GM23338 (cell line): ENCODE measurements at regions not wholly inside any gene's neighbourhood (a gene's known extent, or its start where the extent isn't known, plus 50 kb on each side); places are given as distances from the start of the nearest gene placed in this dataset.

Experiments used
- ATAC-seq: fragments of 200-7000 bp; cut with Tn5 transposase; 3 replicates; pipeline ENCODE4 v1.9.1; 2020
- DNase-seq: peaks from one replicate; pipeline ENCODE4 v3.0.0-alpha.2; 2015; ENCODE audit warnings: low spot score
- H2AFZ ChIP-seq: fragments of 200-600 bp; sonication (generic); 2 replicates; pipeline ENCODE4 v1.8.0; 2016; ENCODE audit warnings: antibody characterized with exemption, mild to moderate bottlenecking, moderate library complexity
- H3F3A ChIP-seq: fragments of 200-600 bp; sonication (generic); replicated peaks from 2 replicates; pipeline ENCODE4 v1.8.0; 2017; ENCODE audit warnings: antibody characterized with exemption, mixed run types, low read depth
- H3K27ac ChIP-seq: fragments of 200-600 bp; sonication (generic); 2 replicates; pipeline ENCODE4 v1.6.1; 2016; ENCODE audit warnings: low read depth
- H3K27me3 ChIP-seq: fragments of 200-600 bp; sonication (generic); 2 replicates; pipeline ENCODE4 v1.8.0; 2016; ENCODE audit warnings: mild to moderate bottlenecking, mixed run types, moderate library complexity; ENCODE audit not compliant: insufficient read depth
- H3K36me3 ChIP-seq: fragments of 200-600 bp; sonication (generic); 2 replicates; pipeline ENCODE4 v1.8.0; 2016; ENCODE audit warnings: mild to moderate bottlenecking; ENCODE audit not compliant: insufficient read depth
- H3K4me1 ChIP-seq: fragments of 200-600 bp; sonication (generic); 2 replicates; pipeline ENCODE4 v1.8.0; 2016; ENCODE audit warnings: mild to moderate bottlenecking, moderate library complexity; ENCODE audit not compliant: insufficient read depth
- H3K4me2 ChIP-seq: fragments of 200-600 bp; sonication (generic); 2 replicates; pipeline ENCODE4 v1.7.1; 2017; ENCODE audit warnings: mixed run types
- H3K4me3 ChIP-seq: fragments of 200-600 bp; sonication (generic); 2 replicates; pipeline ENCODE4 v1.6.1; 2016; ENCODE audit warnings: mixed run types
- H3K79me2 ChIP-seq: fragments of 200-600 bp; sonication (generic); replicated peaks from 2 replicates; pipeline ENCODE4 v1.8.0; 2017; ENCODE audit warnings: mild to moderate bottlenecking; ENCODE audit not compliant: insufficient read depth
- H3K9me2 ChIP-seq: fragments of 200-600 bp; sonication (generic); 2 replicates; pipeline ENCODE4 v1.8.0; 2017; ENCODE audit not compliant: insufficient read depth
- H4K20me1 ChIP-seq: fragments of 200-600 bp; sonication (generic); replicated peaks from 2 replicates; pipeline ENCODE4 v1.8.0; 2017; ENCODE audit warnings: mild to moderate bottlenecking; ENCODE audit not compliant: insufficient read depth
- H3K27ac Mint-ChIP-seq: 2 replicates; pipeline ENCODE4 v1.8.0; 2020; ENCODE audit warnings: inconsistent platforms, mild to moderate bottlenecking, moderate library complexity, mixed read lengths
- H3K27me3 Mint-ChIP-seq: 3 replicates; pipeline ENCODE4 v1.8.0; 2022; ENCODE audit warnings: low read depth, mild to moderate bottlenecking, moderate library complexity, mixed read lengths, inconsistent platforms; ENCODE audit not compliant: insufficient read depth, poor library complexity
- H3K36me3 Mint-ChIP-seq: 3 replicates; pipeline ENCODE4 v1.8.0; 2021; ENCODE audit warnings: low read depth, mild to moderate bottlenecking, inconsistent platforms, moderate library complexity, mixed read lengths
- H3K4me1 Mint-ChIP-seq: 3 replicates; pipeline ENCODE4 v1.8.0; 2020; ENCODE audit warnings: mild to moderate bottlenecking, inconsistent platforms, mixed read lengths
- H3K4me3 Mint-ChIP-seq: 3 replicates; pipeline ENCODE4 v1.8.0; 2021; ENCODE audit warnings: moderate library complexity, mild to moderate bottlenecking, inconsistent platforms, mixed read lengths
- H3K9me3 Mint-ChIP-seq: 3 replicates; pipeline ENCODE4 v1.8.0; 2020; ENCODE audit warnings: moderate library complexity, mild to moderate bottlenecking, inconsistent platforms, mixed read lengths
- CREB1 ChIP-seq: fragments of 250-450 bp; sonication (Bioruptor Pico); IDR thresholded peaks from 2 replicates; pipeline ENCODE4 v1.5.0; 2020; ENCODE audit warnings: low read depth, mild to moderate bottlenecking, moderate library complexity
- CTCF ChIP-seq, 2 experiments: fragments of 200-600 bp in 1 of 2; sonication (generic) in 1 of 2; conservative IDR thresholded peaks; 2 replicates each; pipeline versions ENCODE4 v1.5.1 to v1.6.1; 2016 to 2017; ENCODE audit warnings: antibody characterized with exemption in 2 of 2, low read depth in 2 of 2, mild to moderate bottlenecking in 2 of 2, moderate library complexity in 1 of 2
- EZH2 ChIP-seq: fragments of 200-600 bp; sonication (generic); IDR thresholded peaks from one replicate; pipeline ENCODE4 v1.8.0; 2017; ENCODE audit warnings: antibody characterized with exemption, mild to moderate bottlenecking, low read depth; ENCODE audit not compliant: unreplicated experiment
- EZH2phosphoT487 ChIP-seq: fragments of 200-600 bp; sonication (generic); IDR thresholded peaks from one replicate; pipeline ENCODE4 v1.8.1; 2018; ENCODE audit warnings: antibody characterized with exemption; ENCODE audit not compliant: unreplicated experiment
- JUNB ChIP-seq: IDR thresholded peaks from one replicate; pipeline ENCODE4 v1.6.1; 2016; ENCODE audit warnings: antibody characterized with exemption; ENCODE audit not compliant: unreplicated experiment
- NANOG ChIP-seq: IDR thresholded peaks from 2 replicates; pipeline ENCODE4 v1.6.1; 2016; ENCODE audit warnings: antibody characterized with exemption, borderline replicate concordance
- POLR2AphosphoS5 ChIP-seq: IDR thresholded peaks from 2 replicates; pipeline ENCODE4 v1.6.1; 2016; ENCODE audit warnings: antibody characterized with exemption, low read depth
- STAT1 ChIP-seq: IDR thresholded peaks from one replicate; pipeline ENCODE4 v1.6.1; 2016; ENCODE audit warnings: antibody characterized with exemption; ENCODE audit not compliant: unreplicated experiment
- ZNF114 ChIP-seq: fragments of 250-450 bp; sonication (Bioruptor Pico); IDR thresholded peaks from 2 replicates; pipeline ENCODE4 v1.5.0; 2020; ENCODE audit warnings: mild to moderate bottlenecking, moderate library complexity
- ZNF331 ChIP-seq: fragments of 250-450 bp; sonication (Bioruptor Pico); IDR thresholded peaks from 2 replicates; pipeline ENCODE4 v1.5.0; 2020; ENCODE audit warnings: low read depth, mild to moderate bottlenecking, moderate library complexity
- ZNF462 ChIP-seq: fragments of 250-450 bp; sonication (Bioruptor Pico); IDR thresholded peaks from 2 replicates; pipeline ENCODE4 v1.5.0; 2020; ENCODE audit warnings: mild to moderate bottlenecking, moderate library complexity
- TF ChIP-seq, protein P1 (sequence below): IDR thresholded peaks from 2 replicates; pipeline ENCODE4 v1.6.1; 2016; ENCODE audit warnings: antibody characterized with exemption
- TF ChIP-seq, protein P2 (sequence below): IDR thresholded peaks from one replicate; pipeline ENCODE4 v1.6.1; 2018; ENCODE audit warnings: antibody characterized with exemption; ENCODE audit not compliant: unreplicated experiment

- Mint-ChIP-seq H3K4me1 (no peaks in the 10 kb centered on the region), H3K36me3 (peaks cover 24% of the 10 kb centered on the region), H3K4me3 (no peak overlapping the region), H3K27me3 (peaks cover 3% of the 10 kb centered on the region), H3K27ac (no peak overlapping the region), H3K9me3 (peaks cover 28% of the 10 kb centered on the region)
- peaks cover 21% of the 10 kb centered on the region for H3K9me2 ChIP-seq
- DNase-seq = no peak
- H3K27ac ChIP-seq = no peak overlapping the region
- no peaks in the 10 kb centered on the region for H3K27me3 ChIP-seq
- no peak overlapping the region for H2AFZ ChIP-seq
- no peak overlapping the region for H3K4me2 ChIP-seq
- no peaks in the 10 kb centered on the region for H3F3A ChIP-seq
- no peak overlapping the region for H3K4me3 ChIP-seq
- no peaks in the 10 kb centered on the region for H4K20me1 ChIP-seq
- ATAC-seq = no peak
- no peaks in the 10 kb centered on the region for H3K4me1 ChIP-seq
- no peaks in the 10 kb centered on the region for H3K79me2 ChIP-seq
- H3K36me3 ChIP-seq = no peaks in the 10 kb centered on the region
- TF ChIP-seq EZH2phosphoT487 = no peak
- TF ChIP-seq, protein P1, sequence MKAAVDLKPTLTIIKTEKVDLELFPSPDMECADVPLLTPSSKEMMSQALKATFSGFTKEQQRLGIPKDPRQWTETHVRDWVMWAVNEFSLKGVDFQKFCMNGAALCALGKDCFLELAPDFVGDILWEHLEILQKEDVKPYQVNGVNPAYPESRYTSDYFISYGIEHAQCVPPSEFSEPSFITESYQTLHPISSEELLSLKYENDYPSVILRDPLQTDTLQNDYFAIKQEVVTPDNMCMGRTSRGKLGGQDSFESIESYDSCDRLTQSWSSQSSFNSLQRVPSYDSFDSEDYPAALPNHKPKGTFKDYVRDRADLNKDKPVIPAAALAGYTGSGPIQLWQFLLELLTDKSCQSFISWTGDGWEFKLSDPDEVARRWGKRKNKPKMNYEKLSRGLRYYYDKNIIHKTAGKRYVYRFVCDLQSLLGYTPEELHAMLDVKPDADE = no peak
- TF ChIP-seq ZNF114 (CRISPR knock-in tag) = no peak
- TF ChIP-seq, protein P2, sequence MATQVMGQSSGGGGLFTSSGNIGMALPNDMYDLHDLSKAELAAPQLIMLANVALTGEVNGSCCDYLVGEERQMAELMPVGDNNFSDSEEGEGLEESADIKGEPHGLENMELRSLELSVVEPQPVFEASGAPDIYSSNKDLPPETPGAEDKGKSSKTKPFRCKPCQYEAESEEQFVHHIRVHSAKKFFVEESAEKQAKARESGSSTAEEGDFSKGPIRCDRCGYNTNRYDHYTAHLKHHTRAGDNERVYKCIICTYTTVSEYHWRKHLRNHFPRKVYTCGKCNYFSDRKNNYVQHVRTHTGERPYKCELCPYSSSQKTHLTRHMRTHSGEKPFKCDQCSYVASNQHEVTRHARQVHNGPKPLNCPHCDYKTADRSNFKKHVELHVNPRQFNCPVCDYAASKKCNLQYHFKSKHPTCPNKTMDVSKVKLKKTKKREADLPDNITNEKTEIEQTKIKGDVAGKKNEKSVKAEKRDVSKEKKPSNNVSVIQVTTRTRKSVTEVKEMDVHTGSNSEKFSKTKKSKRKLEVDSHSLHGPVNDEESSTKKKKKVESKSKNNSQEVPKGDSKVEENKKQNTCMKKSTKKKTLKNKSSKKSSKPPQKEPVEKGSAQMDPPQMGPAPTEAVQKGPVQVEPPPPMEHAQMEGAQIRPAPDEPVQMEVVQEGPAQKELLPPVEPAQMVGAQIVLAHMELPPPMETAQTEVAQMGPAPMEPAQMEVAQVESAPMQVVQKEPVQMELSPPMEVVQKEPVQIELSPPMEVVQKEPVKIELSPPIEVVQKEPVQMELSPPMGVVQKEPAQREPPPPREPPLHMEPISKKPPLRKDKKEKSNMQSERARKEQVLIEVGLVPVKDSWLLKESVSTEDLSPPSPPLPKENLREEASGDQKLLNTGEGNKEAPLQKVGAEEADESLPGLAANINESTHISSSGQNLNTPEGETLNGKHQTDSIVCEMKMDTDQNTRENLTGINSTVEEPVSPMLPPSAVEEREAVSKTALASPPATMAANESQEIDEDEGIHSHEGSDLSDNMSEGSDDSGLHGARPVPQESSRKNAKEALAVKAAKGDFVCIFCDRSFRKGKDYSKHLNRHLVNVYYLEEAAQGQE = no peak
- no peak for TF ChIP-seq CREB1 (CRISPR knock-in tag)
- no peak for TF ChIP-seq EZH2
- no peak for TF ChIP-seq NANOG
- no peak for TF ChIP-seq POLR2AphosphoS5
- TF ChIP-seq ZNF331 (CRISPR knock-in tag) = no peak
- no peak for TF ChIP-seq JUNB
- no peak for TF ChIP-seq CTCF (conservative IDR thresholded peaks at IDR 0.05; ENCODE audit: low read depth in 2 of 2)
- TF ChIP-seq STAT1 = no peak
- no peak for TF ChIP-seq ZNF462 (CRISPR knock-in tag)
These were observed 818.9 kb upstream of the LCORL start for GRCh38 chr4:18840481-18840880.
